Type B pancreatic cell (in vitro differentiated cells): ENCODE measurements at regions not wholly inside any gene's neighbourhood (a gene's known extent, or its start where the extent isn't known, plus 50 kb on each side); places are given as distances from the start of the nearest gene placed in this dataset.

Experiments
- DNase-seq: peaks from one replicate; pipeline ENCODE4 v3.0.0; 2021; ENCODE audit warnings: mixed read lengths; ENCODE audit not compliant: unreplicated experiment; ENCODE audit errors: extremely low spot score
- H3K27ac Mint-ChIP-seq: 2 replicates; pipeline ENCODE4 v1.8.0; 2021; ENCODE audit warnings: mild to moderate bottlenecking, mixed read lengths
- H3K27me3 Mint-ChIP-seq: 2 replicates; pipeline ENCODE4 v1.8.0; 2021; ENCODE audit warnings: mixed read lengths
- H3K36me3 Mint-ChIP-seq: 2 replicates; pipeline ENCODE4 v1.8.0; 2021; ENCODE audit warnings: mixed read lengths
- H3K4me1 Mint-ChIP-seq: one replicate; pipeline ENCODE4 v1.8.0; 2021; ENCODE audit warnings: mixed read lengths; ENCODE audit not compliant: unreplicated experiment
- H3K4me3 Mint-ChIP-seq: 2 replicates; pipeline ENCODE4 v1.8.0; 2021; ENCODE audit warnings: mild to moderate bottlenecking, mixed read lengths
- H3K9me3 Mint-ChIP-seq: 2 replicates; pipeline ENCODE4 v1.8.0; 2021; ENCODE audit warnings: mixed read lengths
- CTCF ChIP-seq: fragments of 200-600 bp; sonication (generic); conservative IDR thresholded peaks from 2 replicates; pipeline ENCODE4 v1.5.0; 2021; ENCODE audit warnings: antibody characterized with exemption, mild to moderate bottlenecking

- H3K9me3 Mint-ChIP-seq = peaks cover 10% of the 10 kb centered on the region
- TF ChIP-seq CTCF = no peak
- no peaks in the 10 kb centered on the region for H3K27me3 Mint-ChIP-seq
- H3K36me3 Mint-ChIP-seq = no peaks in the 10 kb centered on the region
- H3K4me1 Mint-ChIP-seq = peaks cover under 1% of the 10 kb centered on the region
- DNase-seq = no peak
- no peak overlapping the region for H3K27ac Mint-ChIP-seq
- no peak overlapping the region for H3K4me3 Mint-ChIP-seq
Measured at GRCh38 chr2:120619579-120619978, 116.1 kb upstream of the GLI2 start.

- no peak for DNase-seq
- Mint-ChIP-seq H3K9me3 (peaks cover 10% of the 10 kb centered on the region), H3K27ac (no peak overlapping the region), H3K4me1 (peaks cover 5% of the 10 kb centered on the region), H3K36me3 (no peaks in the 10 kb centered on the region), H3K27me3 (no peaks in the 10 kb centered on the region), H3K4me3 (no peak overlapping the region)
- TF ChIP-seq CTCF = no peak
Measured at GRCh38 chr2:120620025-120620793, 115.5 kb upstream of the GLI2 start.

DNA sequence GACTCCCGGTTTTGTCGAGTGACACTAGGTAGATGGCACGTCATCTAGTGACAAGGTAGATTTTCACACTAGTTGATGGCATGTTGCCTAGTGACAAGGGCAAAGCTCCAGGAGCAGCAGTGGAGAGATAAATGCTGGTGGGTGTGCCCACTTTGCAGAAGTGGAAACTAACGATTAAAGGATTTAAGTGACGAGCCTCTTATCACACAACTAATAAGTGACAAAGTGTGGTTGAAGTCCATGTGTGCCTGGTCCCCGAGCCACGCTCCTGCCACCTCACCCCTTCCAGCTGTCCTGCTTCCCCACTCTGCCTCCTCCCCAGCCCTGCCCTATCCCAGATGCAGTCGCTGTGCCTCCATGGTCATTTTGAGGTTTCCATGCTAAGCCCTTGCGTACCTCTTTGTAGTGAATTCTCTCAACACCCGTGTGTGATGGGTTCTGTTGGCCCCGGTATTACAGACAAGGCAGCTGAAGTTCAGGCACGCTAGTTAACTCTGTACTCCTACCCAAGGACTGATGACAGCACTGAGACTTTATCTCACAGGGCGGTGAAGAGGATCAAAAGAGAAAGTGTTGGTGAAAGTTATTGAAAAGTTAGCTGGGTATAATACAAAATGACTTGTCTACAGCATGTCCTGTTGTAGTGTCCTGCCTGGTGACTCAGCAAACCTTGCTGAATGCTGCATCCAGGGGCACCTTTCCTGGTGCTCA lies 113.4 kb upstream of the GLI2 start:
- Mint-ChIP-seq H3K4me1 (peaks cover 13% of the 10 kb centered on the region), H3K27me3 (peaks cover 2% of the 10 kb centered on the region), H3K36me3 (no peaks in the 10 kb centered on the region), H3K4me3 (no peak overlapping the region), H3K27ac (no peak overlapping the region), H3K9me3 (peaks cover 10% of the 10 kb centered on the region)
- TF ChIP-seq CTCF = no peak
- no peak for DNase-seq

DNA sequence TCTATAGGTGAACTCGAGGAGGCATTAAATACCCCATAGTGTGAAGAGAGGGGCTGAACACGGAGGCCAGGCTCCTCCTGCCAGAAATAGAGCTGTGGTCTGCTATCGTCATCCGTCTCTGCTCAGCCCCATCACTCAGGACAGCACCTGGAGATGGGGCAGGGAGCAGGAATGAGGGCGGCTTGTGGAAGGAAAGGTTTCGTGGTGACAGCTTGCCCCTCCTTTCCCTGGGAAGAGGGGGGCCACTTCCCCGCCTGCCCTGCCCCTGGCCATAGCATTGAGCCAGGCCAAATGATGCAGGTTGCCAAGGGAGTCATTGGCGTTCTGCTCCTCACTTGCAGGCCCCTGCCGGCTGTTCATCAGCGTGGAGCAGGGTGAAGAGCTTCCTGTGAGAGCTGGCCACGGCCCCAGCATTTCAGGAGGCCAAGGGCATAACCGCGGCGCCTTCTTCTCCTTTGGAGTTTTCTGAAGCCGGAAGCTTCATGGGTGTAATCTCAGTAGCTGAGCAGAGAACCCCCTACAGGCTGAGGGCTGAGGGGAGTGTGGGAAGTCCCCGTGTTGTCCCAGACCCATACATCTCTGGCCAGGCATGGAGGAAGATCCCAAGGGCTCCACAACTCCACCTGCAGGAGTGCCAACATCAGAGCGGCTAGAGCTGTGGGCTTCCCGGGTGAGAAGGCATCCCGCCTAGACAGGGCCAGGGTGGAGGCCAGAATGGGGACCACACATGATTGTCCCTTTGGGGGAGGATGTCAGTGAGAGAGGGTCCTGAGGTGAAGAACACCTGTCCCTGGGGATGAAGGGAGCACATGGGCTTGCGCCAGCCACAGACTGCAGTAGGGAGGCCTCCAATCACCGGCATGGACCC lies 112.5 kb upstream of the GLI2 start:
- no peak for TF ChIP-seq CTCF
- no peak overlapping the region for H3K4me3 Mint-ChIP-seq
- no peak for DNase-seq
- no peaks in the 10 kb centered on the region for H3K36me3 Mint-ChIP-seq
- H3K27ac Mint-ChIP-seq = no peak overlapping the region
- peaks cover 13% of the 10 kb centered on the region for H3K4me1 Mint-ChIP-seq
- H3K27me3 Mint-ChIP-seq = peaks cover 2% of the 10 kb centered on the region
- peaks cover 10% of the 10 kb centered on the region for H3K9me3 Mint-ChIP-seq

- Mint-ChIP-seq H3K4me1 (peaks cover 13% of the 10 kb centered on the region), H3K4me3 (no peak overlapping the region), H3K27me3 (peaks cover 2% of the 10 kb centered on the region), H3K27ac (no peak overlapping the region), H3K9me3 (peaks cover 10% of the 10 kb centered on the region), H3K36me3 (no peaks in the 10 kb centered on the region)
- no peak for DNase-seq
- TF ChIP-seq CTCF = no peak
Measured at GRCh38 chr2:120624061-120624737, 111.5 kb upstream of the GLI2 start.
